GM12874 (cell line): ENCODE measurements at regions not wholly inside any gene's neighbourhood (a gene's known extent, or its start where the extent isn't known, plus 50 kb on each side); places are given as distances from the start of the nearest gene placed in this dataset.

Experiments
- TF ChIP-seq, protein P1 (sequence below): IDR thresholded peaks from 2 replicates; pipeline ENCODE4 v1.5.1; 2011; ENCODE audit warnings: low read depth, mild to moderate bottlenecking, control low read depth, low read length, moderate library complexity; ENCODE audit not compliant: insufficient read depth

DNA sequence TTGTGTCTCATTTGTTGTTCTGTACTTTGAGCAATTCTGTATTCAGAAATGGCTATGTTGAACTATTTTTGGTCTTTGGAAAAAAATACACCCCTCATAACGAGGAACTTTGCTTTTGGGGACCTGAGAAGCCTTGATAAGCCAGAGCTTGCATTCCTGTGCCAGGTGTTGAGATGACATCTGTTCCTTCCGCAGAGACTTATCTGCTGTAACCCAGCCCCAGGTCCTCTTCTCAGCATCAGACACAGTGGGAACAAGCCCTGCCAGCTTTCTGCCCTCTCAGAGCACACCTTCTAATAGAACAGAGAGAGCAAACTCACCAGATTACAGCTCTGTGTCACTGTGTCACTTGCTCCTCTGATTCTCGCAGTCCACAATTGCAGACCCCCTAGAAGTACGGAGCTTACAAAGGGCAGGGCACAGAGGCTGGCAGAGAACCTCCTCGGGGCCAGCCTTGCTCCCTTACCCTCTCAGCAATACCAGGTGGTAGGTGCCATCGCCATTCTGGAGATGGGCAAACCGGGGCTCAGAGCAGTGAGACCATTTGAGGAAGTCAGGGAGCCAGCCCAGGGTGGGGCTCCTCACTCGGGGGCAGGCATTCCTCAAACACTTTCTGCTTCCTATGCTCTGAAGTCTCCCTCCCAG is 97.4 kb downstream of the DDX1 start:
- TF ChIP-seq, protein P1, sequence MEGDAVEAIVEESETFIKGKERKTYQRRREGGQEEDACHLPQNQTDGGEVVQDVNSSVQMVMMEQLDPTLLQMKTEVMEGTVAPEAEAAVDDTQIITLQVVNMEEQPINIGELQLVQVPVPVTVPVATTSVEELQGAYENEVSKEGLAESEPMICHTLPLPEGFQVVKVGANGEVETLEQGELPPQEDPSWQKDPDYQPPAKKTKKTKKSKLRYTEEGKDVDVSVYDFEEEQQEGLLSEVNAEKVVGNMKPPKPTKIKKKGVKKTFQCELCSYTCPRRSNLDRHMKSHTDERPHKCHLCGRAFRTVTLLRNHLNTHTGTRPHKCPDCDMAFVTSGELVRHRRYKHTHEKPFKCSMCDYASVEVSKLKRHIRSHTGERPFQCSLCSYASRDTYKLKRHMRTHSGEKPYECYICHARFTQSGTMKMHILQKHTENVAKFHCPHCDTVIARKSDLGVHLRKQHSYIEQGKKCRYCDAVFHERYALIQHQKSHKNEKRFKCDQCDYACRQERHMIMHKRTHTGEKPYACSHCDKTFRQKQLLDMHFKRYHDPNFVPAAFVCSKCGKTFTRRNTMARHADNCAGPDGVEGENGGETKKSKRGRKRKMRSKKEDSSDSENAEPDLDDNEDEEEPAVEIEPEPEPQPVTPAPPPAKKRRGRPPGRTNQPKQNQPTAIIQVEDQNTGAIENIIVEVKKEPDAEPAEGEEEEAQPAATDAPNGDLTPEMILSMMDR, result no peak

DNA sequence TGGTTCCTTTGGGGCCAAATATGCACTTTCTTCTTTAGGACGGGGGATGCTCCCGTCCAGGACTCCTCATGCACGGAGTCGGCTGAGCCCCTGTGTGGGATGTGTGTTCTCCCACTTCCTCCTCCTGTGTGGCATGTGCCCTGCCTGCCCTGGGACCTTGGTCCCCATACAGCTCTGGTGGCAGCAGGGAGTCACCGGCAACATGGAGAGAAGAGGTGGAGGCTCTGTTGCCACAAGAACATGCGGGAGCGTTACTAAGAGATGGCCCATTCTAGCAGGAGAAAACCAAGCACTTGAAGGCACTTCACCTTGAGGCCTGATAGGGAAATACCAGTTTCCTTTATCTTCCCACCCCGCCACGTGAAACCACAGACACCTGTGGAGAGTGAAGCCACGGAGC is 98.0 kb downstream of the DDX1 start:
- TF ChIP-seq, protein P1, result no peak

DNA sequence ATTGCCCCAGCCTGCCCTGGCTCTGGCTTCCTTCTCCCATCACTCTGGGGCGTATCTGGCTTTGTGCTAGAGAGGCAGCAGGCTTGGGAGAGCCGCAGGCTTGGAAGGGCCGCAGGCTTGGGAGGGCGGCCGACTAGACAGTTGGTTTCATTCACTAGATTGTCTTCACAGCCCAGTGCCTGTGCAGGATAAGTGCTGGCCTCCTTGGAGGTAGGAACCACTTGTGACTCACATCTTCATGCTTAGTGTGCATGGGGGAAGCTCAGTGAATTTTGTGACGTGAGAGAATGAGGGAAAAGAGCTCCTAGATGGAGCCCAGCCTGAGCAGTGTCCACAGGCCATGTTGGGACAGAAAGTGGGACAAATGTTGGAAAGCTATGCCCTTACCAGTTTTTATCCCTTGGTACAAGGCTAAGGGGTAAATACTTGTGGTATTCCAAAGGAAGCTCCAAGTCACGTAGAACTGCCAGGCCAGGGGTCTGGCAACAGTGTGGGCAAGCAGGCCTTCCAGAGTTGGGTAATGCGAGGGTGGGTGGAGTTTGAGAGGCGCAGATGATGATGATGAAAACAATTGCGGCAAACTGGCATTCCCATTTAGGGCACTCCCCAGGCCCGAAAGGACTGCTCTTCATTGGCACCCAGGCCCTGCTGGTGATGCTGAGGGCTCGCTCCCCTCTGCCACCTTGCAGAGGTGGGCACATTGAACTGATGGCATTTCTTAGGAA is 100.1 kb downstream of the DDX1 start:
- TF ChIP-seq, protein P1, result no peak

DNA sequence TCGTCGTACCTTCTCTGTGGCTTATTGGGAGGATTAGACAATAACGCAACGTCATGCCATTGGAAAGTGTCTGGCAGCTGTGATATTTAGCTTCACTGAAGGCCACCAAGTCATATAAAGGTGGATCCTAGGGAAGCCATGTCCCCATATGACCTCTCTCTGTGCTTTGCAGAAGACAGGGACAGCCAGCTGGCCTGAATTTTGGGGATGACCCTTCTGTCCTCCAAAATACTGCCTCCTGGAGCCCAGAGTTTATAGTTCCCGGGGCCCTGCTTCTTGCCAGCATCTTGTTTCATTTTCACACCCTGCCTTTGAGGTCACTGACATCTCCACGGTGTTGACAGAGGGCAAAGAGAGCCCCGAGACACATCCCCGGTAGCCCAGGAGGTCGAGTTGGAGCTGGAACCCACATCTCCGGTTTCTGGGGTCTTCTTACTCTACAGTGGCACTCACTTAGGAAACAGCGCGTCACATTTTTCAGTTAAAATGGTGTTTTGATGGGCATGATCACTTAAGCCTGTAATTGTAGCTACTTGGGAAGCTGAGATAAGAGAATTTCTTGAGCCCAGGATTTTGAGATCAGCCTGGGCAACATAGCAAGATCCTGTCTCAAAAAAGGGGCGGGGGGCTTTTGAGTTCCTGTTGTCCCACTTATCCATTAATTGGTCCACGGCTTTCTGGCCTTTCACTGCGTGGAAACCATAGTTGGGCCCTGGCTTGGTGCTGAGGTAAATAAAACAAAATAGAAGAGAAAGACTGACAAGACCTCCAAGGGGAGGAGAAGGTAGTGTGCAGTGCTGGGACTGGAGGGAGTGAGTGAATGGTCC is 101.1 kb downstream of the DDX1 start:
- TF ChIP-seq, protein P1, result no peak

DNA sequence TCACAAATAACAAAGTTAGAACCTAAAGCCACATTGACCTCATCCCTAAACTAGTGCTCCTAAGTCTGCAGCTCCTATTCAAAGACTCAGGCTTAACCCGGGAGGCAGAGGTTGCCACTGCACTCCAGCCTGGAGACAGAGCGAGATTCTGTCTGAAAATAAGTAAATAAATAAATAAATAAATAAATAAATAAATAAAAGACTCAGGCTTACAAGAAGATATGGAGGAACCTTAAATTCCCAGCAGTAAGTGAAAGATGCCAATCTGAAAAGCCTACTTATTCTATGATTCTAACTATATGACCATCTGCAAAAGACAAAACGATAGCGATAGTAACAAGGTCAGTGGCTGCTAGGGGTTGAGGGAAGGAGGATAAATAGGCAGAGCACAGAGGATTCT is 101.7 kb downstream of the DDX1 start:
- TF ChIP-seq, protein P1, result no peak

DNA sequence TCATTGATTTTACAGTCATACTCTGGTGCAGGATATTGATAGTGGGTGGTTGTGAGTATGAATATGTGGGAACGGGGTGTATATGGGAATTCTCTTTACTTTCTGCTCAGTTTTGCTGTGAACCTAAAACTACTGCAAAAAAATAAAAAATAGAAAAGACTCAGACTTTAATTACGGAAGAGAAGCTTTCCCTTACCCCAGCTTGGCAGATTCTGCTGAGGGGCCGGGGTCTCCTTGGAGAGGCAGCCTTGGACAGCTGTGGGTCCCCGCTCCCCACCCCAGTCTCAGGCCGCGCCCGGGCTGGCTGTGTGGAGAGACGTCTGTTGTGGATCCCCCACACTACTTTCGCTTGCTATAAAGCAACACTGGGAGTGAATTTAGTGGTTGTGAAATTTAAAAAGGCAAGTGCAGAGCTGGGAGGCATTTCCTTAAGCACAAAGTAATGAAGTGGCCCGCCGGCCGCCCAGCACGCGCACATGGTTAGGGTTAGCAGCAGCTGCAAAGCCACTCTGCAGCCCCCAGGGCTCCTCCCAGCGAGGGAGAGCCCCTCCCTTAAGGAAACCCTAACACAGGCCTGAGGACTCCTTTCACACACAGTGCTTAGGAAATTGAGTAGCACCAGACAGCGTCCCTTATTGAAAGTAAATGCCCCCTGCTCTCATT is 102.4 kb downstream of the DDX1 start:
- TF ChIP-seq, protein P1, result no peak

DNA sequence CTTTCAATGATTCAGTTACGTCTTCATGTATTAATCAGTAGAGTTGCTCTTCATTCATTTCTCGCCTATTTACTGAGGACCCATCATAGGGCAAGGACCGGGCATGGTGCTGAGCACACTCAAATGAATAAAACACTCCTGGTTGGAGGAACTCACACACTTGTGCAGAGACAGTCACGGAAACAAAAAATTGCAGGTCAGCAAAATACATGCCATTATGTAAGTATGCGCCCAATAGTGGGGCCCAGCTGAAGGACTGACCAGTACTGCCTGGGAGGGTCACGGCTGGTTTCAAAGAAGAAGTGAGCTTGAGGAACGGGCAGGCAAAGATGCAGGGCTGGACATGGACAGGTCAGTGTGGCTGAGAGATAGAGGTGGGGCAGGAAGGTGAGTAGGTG is 102.9 kb downstream of the DDX1 start:
- TF ChIP-seq, protein P1, result no peak
